SU-DHL-6 (cell line): ENCODE measurements at regions not wholly inside any gene's neighbourhood (a gene's known extent, or its start where the extent isn't known, plus 50 kb on each side); places are given as distances from the start of the nearest gene placed in this dataset.

Experiments
- H2AFZ ChIP-seq: fragments of 200-600 bp; sonication (generic); 2 replicates; pipeline ENCODE4 v1.6.1; 2014; ENCODE audit warnings: low read depth, mild to moderate bottlenecking, moderate library complexity, mixed read lengths, antibody characterized with exemption, low read length; ENCODE audit not compliant: severe bottlenecking
- H3F3A ChIP-seq: fragments of 200-600 bp; shearing (Covaris generic); 2 replicates; pipeline ENCODE4 v1.6.0; 2016; ENCODE audit warnings: antibody characterized with exemption, mild to moderate bottlenecking; ENCODE audit not compliant: insufficient read depth
- H3K27ac ChIP-seq: fragments of 200-600 bp; sonication (generic); 2 replicates; pipeline ENCODE4 v1.5.1; 2016; ENCODE audit warnings: low read depth, mild to moderate bottlenecking, low read length, moderate library complexity, mixed read lengths
- H3K27me3 ChIP-seq: fragments of 200-600 bp; sonication (generic), shearing (Covaris generic); 2 replicates; pipeline ENCODE4 v1.6.0; 2014; ENCODE audit warnings: mild to moderate bottlenecking, low read length
- H3K36me3 ChIP-seq: fragments of 200-600 bp; sonication (generic); 2 replicates; pipeline ENCODE4 v1.6.1; 2014; ENCODE audit warnings: mild to moderate bottlenecking, low read length, mixed read lengths
- H3K4me2 ChIP-seq: fragments of 300-600, 200-600 bp; shearing (Covaris generic), sonication (generic); 2 replicates; pipeline ENCODE4 v1.6.0; 2014; ENCODE audit warnings: low read length, low read depth, mild to moderate bottlenecking; ENCODE audit not compliant: poor library complexity, severe bottlenecking
- H3K4me3 ChIP-seq: fragments of 200-600 bp; sonication (generic); 2 replicates; pipeline ENCODE4 v1.5.1; 2014; ENCODE audit warnings: antibody characterized with exemption, low read length, mild to moderate bottlenecking, mixed read lengths; ENCODE audit not compliant: insufficient read depth, poor library complexity, severe bottlenecking
- H3K79me2 ChIP-seq: fragments of 200-600 bp; sonication (generic); 2 replicates; pipeline ENCODE4 v1.6.1; 2014; ENCODE audit warnings: mild to moderate bottlenecking, low read length, moderate library complexity; ENCODE audit not compliant: insufficient read depth
- H3K9ac ChIP-seq: fragments of 200-600 bp; sonication (generic); 2 replicates; pipeline ENCODE4 v1.7.0; 2014; ENCODE audit warnings: mild to moderate bottlenecking, low read length
- H3K9me2 ChIP-seq: fragments of 200-600 bp; sonication (generic); replicated peaks from 2 replicates; pipeline ENCODE4 v1.6.1; 2014; ENCODE audit warnings: low read length; ENCODE audit not compliant: insufficient read depth
- H3K9me3 ChIP-seq: fragments of 200-600 bp; sonication (generic); 2 replicates; pipeline ENCODE4 v1.6.1; 2014; ENCODE audit warnings: low read length, mixed read lengths; ENCODE audit not compliant: insufficient read depth
- H4K20me1 ChIP-seq: fragments of 200-600 bp; sonication (generic); 2 replicates; pipeline ENCODE4 v1.6.1; 2014; ENCODE audit warnings: low read depth, mild to moderate bottlenecking, antibody characterized with exemption, low read length, moderate library complexity, mixed read lengths
- CTCF ChIP-seq: fragments of 200-600 bp; sonication (generic); IDR thresholded peaks from one replicate; pipeline ENCODE4 v1.5.1; 2017; ENCODE audit warnings: antibody characterized with exemption, mild to moderate bottlenecking, low read length, moderate library complexity; ENCODE audit not compliant: insufficient read depth, poor library complexity, severe bottlenecking
- EZH2phosphoT487 ChIP-seq: fragments of 200-600 bp; sonication (generic), shearing (Covaris generic); conservative IDR thresholded peaks from 2 replicates; pipeline ENCODE4 v1.6.1; 2018; ENCODE audit warnings: mild to moderate bottlenecking, antibody characterized with exemption, low read length, moderate library complexity, mixed read lengths

GRCh38 chrX:68898598-68898997, 69.8 kb downstream of the EFNB1 start:
- H3K9me3 ChIP-seq = no peaks in the 10 kb centered on the region
- no peaks in the 10 kb centered on the region for H3K27me3 ChIP-seq
- H3F3A ChIP-seq = no peaks in the 10 kb centered on the region
- no peak overlapping the region for H3K27ac ChIP-seq
- no peaks in the 10 kb centered on the region for H3K9me2 ChIP-seq
- no peaks in the 10 kb centered on the region for H4K20me1 ChIP-seq
- no peak overlapping the region for H2AFZ ChIP-seq
- H3K36me3 ChIP-seq = no peaks in the 10 kb centered on the region
- TF ChIP-seq EZH2phosphoT487 (no peak), CTCF (no peak)
- no peak overlapping the region for H3K4me2 ChIP-seq
- H3K79me2 ChIP-seq = no peaks in the 10 kb centered on the region
- no peak overlapping the region for H3K4me3 ChIP-seq
- no peak overlapping the region for H3K9ac ChIP-seq

DNA sequence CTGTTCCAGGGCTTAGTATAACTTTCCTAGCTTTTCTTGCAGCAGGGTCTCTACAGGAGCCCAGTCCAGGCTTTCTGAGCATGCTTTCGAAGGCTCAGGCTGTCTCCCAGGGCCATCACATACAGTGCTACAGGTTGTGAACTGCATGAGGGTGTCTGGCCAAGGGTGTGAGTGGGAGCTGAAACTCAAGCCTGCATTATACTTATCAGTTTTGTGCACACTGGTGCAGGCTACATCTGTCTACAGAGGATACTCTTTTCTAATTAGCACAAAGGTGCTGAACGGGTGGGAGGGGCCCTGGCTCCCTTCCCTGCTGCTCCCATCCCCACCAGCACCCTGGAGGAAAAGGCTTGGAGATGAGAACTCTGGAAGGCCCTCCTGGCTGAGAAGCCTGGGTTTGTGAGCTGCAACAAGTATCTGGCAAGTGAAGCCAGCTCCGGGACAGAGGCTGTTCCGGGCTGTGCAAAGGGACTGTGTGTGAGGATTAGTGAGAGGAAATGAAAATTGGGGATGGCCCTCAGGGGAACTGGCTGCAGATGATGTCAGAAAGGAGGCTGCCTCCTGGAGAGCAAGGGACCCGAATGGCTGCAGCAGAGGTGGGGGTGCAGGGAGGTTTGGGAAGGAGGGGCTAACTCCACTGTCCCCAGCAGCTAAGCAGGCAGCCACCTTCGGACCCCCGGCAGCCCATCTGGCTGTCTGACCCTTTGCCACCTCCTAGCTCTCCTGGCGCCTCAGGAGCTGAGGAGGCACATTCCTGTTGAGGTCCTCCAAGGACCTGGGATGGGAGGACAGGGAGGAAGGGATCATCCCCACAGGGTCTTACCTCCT, 68.5 kb downstream of the EFNB1 start:
- H3K79me2 ChIP-seq = no peaks in the 10 kb centered on the region
- no peaks in the 10 kb centered on the region for H3K9me3 ChIP-seq
- H3F3A ChIP-seq = no peaks in the 10 kb centered on the region
- no peaks in the 10 kb centered on the region for H4K20me1 ChIP-seq
- H3K36me3 ChIP-seq = no peaks in the 10 kb centered on the region
- no peak overlapping the region for H3K9ac ChIP-seq
- H3K27ac ChIP-seq = no peak overlapping the region
- TF ChIP-seq EZH2phosphoT487 = no peak
- no peak for TF ChIP-seq CTCF
- H3K27me3 ChIP-seq = no peaks in the 10 kb centered on the region
- H3K4me2 ChIP-seq = no peak overlapping the region
- H3K9me2 ChIP-seq = no peaks in the 10 kb centered on the region
- H2AFZ ChIP-seq = no peak overlapping the region
- no peak overlapping the region for H3K4me3 ChIP-seq

GRCh38 chrX:68896581-68896980, 67.8 kb downstream of the EFNB1 start:
- Histone ChIP-seq H2AFZ (no peak overlapping the region), H3K9me3 (no peaks in the 10 kb centered on the region), H3K27me3 (no peaks in the 10 kb centered on the region), H3F3A (no peaks in the 10 kb centered on the region), H3K79me2 (no peaks in the 10 kb centered on the region), H3K9me2 (no peaks in the 10 kb centered on the region), H3K4me3 (no peak overlapping the region), H3K9ac (no peak overlapping the region), H3K36me3 (no peaks in the 10 kb centered on the region), H3K27ac (no peak overlapping the region), H3K4me2 (no peak overlapping the region), H4K20me1 (no peaks in the 10 kb centered on the region)
- TF ChIP-seq CTCF = no peak
- no peak for TF ChIP-seq EZH2phosphoT487
